Nephron progenitor cell (in vitro differentiated cells): ENCODE measurements at regions not wholly inside any gene's neighbourhood (a gene's known extent, or its start where the extent isn't known, plus 50 kb on each side); places are given as distances from the start of the nearest gene placed in this dataset.
A peak's percentile ranks its signal among the peaks of the same experiment; 100 is the strongest.

Experiments
- DNase-seq: peaks from one replicate; pipeline ENCODE4 v3.0.0; 2021
- H3K27ac Mint-ChIP-seq: 2 replicates; pipeline ENCODE4 v1.8.0; 2021; ENCODE audit warnings: mild to moderate bottlenecking, moderate library complexity, mixed read lengths
- H3K27me3 Mint-ChIP-seq: 2 replicates; pipeline ENCODE4 v1.8.0; 2021; ENCODE audit warnings: mild to moderate bottlenecking, low read depth, mixed read lengths; ENCODE audit not compliant: poor library complexity
- H3K36me3 Mint-ChIP-seq: 2 replicates; pipeline ENCODE4 v1.8.0; 2021; ENCODE audit warnings: low read depth, mixed read lengths
- H3K4me1 Mint-ChIP-seq: 2 replicates; pipeline ENCODE4 v1.8.0; 2021; ENCODE audit warnings: mixed read lengths
- H3K4me3 Mint-ChIP-seq: 2 replicates; pipeline ENCODE4 v1.8.0; 2021; ENCODE audit warnings: mild to moderate bottlenecking, moderate library complexity, mixed read lengths
- H3K9me3 Mint-ChIP-seq: 2 replicates; pipeline ENCODE4 v1.8.0; 2021; ENCODE audit warnings: mild to moderate bottlenecking, moderate library complexity, mixed read lengths
- CTCF ChIP-seq: fragments of 200-600 bp; sonication (generic); IDR thresholded peaks from 2 replicates; pipeline ENCODE4 v1.5.0; 2021; ENCODE audit warnings: antibody characterized with exemption

GRCh38 chr10:90167174-90168064 lies 466.0 kb downstream of the KIF20B start:
- Mint-ChIP-seq H3K27ac (no peak overlapping the region), H3K4me1 (no peaks in the 10 kb centered on the region), H3K27me3 (peaks cover 4% of the 10 kb centered on the region), H3K36me3 (peaks cover 12% of the 10 kb centered on the region), H3K4me3 (no peak overlapping the region), H3K9me3 (peaks cover 18% of the 10 kb centered on the region)
- no peak for DNase-seq
- TF ChIP-seq CTCF: no peak

GRCh38 chr10:90168244-90168643 lies 466.9 kb downstream of the KIF20B start:
- TF ChIP-seq CTCF: no peak
- Mint-ChIP-seq H3K27me3 (peaks cover 4% of the 10 kb centered on the region), H3K4me3 (no peak overlapping the region), H3K9me3 (peaks cover 18% of the 10 kb centered on the region), H3K4me1 (no peaks in the 10 kb centered on the region), H3K27ac (no peak overlapping the region), H3K36me3 (peaks cover 12% of the 10 kb centered on the region)
- no peak for DNase-seq

- peak overlapping the region; percentile 4 for H3K27ac Mint-ChIP-seq
- TF ChIP-seq CTCF: no peak
- no peaks in the 10 kb centered on the region for H3K27me3 Mint-ChIP-seq
- DNase-seq: no peak
- H3K4me3 Mint-ChIP-seq: no peak overlapping the region
- H3K36me3 Mint-ChIP-seq: peaks cover 7% of the 10 kb centered on the region
- H3K4me1 Mint-ChIP-seq: no peaks in the 10 kb centered on the region
- peaks cover 8% of the 10 kb centered on the region for H3K9me3 Mint-ChIP-seq
Observed at GRCh38 chr10:90171014-90171722, 469.8 kb downstream of the KIF20B start.

- TF ChIP-seq CTCF: no peak
- no peaks in the 10 kb centered on the region for H3K4me1 Mint-ChIP-seq
- DNase-seq: no peak
- no peaks in the 10 kb centered on the region for H3K27me3 Mint-ChIP-seq
- H3K4me3 Mint-ChIP-seq: no peak overlapping the region
- no peak overlapping the region for H3K27ac Mint-ChIP-seq
- no peaks in the 10 kb centered on the region for H3K9me3 Mint-ChIP-seq
- no peaks in the 10 kb centered on the region for H3K36me3 Mint-ChIP-seq
Observed at GRCh38 chr10:90174531-90174930, 473.1 kb downstream of the KIF20B start.

- no peak for TF ChIP-seq CTCF
- H3K27ac Mint-ChIP-seq: no peak overlapping the region
- no peaks in the 10 kb centered on the region for H3K4me1 Mint-ChIP-seq
- H3K9me3 Mint-ChIP-seq: no peaks in the 10 kb centered on the region
- no peaks in the 10 kb centered on the region for H3K27me3 Mint-ChIP-seq
- H3K36me3 Mint-ChIP-seq: no peaks in the 10 kb centered on the region
- no peak overlapping the region for H3K4me3 Mint-ChIP-seq
- DNase-seq: no peak
Observed at GRCh38 chr10:90175161-90175681, 473.8 kb downstream of the KIF20B start.
